Stimulated activated naive CD4-positive, alpha-beta T cell (primary cell): ENCODE measurements at regions not wholly inside any gene's neighbourhood (a gene's known extent, or its start where the extent isn't known, plus 50 kb on each side); places are given as distances from the start of the nearest gene placed in this dataset.
"Not testable (repeated sequence)": the region's sequence is repeated elsewhere in the genome, so short reads cannot be mapped to it uniquely, and the experiment has no call there.

Experiments used
- DNase-seq, 6 experiments: peaks; one replicate each; lab custom pipeline; 2025; lab: John Stamatoyannopoulos, UW

DNA sequence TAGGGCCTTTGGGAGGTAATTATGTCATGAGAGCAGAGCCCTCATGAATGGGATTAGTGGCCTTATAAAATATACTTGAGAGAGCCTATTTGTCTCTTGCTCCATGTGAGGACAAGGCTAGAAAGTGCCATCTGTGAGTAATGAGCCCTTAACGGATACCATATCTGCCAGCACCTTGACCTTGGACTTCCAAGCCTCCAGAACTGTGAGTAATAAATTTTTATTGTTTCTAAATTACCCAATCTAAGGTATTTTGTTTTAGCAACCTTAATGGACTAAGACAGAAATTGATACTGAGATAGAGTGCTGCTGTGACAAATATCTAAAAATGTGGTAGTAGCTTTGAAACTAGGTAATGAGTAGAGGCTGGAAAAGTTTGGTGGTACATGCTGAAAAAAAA is 285.0 kb upstream of the DIPK2B start:
- no peak for DNase-seq

DNA sequence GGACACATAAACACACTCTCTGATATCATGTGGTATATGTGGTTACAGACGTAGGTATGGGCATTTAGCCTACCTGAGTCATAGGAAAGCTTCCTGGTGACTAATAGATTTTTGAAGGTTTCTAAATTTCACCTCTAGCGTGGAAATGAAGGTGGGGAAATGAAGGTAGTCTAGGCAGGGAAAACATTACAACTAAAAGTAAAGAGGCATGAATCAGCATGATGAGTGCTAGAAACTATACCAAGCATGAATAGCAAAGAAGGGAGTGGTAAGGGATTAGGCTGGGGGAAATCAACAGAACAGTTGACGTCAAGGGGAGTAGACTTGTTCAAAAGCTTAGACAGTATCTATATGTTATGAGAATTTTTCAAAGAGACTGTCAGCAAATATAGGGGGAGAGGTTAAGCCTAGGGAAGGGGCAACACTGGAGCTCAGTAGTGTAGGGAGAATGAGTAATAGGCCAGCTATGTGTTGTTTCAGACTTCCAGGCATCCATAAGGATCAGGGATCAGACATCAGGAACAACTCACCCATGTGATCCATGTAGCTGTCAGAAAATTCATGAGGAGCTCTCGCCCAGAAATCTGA is 279.3 kb upstream of the DIPK2B start:
- no peak for DNase-seq

DNA sequence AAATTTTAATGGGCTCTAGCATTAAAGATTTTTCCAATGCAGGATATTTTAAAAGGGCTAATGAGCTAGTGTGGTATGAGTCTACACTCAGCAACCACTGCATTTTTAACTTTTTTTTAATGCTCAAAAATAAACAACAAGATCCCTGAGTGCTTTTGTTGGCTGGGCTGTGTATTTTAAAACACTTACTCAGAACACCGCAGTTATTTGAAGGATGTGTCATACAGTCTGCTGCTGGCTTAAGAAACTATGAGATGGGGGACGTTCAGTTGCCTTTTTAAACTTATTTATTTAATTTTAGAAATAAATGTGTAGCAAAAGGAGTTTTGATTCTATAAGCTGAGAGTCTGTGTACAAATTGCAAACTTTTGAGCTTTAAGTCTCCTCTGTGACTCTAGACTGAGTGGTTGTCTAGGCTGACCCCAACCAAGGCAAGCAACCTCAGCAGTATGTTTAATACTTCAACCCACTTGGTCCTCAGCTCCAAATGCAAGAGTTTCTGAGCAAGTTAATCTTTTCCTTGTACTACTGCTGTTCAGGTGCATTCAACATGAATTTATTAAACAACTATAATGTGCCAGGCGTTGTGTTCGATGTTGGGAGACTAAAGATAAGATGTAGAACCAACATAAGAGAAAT is 278.6 kb upstream of the DIPK2B start:
- DNase-seq, result no peak

DNA sequence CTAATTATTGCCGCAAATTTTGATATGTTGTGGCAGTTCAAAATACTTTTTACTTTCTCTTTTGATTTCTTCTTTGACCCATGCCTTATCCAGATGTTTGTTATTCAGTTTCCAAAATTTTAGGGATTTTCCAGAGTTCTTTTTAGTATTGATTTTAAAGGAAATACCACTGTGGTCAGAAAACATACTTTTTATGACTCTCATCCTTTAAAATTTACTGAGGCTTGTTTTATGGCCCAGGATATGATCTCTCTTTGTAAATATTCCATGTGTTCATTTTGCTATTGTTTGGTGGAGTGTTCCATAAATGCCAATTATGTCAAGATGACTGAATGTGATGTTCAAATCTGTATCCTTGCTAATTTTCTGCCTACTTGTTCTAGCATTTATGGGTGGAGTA is 272.3 kb upstream of the DIPK2B start:
- DNase-seq, result no peak

DNA sequence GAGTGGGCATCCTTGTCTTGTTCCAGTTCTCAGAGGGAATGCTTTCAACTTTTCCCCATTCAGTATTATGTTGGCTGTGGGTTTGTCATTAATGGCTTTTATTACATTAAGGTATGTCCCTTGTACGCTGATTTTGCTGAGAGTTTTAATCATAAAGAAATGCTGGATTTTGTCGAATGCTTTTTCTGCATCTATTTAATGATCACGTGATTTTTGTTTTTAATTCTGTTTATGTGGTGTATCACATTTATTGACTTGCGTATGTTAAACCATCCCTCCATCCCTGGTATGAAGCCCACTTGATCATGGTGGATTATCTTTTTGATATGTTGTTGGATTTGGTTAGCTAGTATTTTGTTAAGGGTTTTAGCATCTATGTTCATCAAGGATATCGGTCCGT is 266.9 kb upstream of the DIPK2B start:
- not testable (repeated sequence) for DNase-seq

DNA sequence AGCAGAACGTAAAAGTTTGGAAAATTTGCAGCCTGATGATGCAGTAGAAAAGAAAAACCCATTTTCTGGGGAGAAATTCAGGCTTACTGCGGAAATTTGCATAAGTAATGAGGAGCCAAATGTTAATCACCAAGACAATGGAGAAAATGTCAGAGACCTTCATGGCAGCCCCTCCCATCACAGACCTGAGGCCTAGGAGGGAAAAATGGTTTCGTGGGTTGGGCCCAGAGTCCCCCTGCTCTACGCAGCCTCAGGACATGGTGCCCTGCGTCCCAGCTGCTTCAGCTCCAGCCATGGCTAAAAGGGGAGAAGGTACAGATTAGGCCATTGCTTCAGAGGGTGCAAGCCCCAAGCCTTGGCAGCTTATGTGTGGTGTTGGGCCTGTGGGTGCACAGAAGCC is 255.1 kb upstream of the DIPK2B start:
- not testable (repeated sequence) for DNase-seq

DNA sequence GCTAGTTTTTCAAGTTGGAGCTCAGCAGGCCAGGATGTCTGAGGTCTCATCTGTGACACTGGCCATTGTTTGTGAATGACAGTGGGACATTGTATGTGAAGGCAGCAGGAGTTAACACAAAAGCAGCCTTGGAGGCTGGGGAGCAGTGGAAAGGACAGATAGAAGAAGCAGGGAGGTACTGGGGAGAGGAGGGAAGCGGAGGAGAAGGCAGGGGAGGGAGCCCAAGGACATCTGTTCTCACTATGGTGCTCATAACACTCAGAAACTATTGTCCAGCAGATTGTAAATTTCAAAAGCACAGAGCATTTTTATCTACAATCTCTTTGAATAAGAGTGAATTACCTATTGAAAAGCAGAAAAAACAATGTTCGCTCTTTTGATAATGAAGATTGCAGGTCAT is 253.6 kb upstream of the DIPK2B start:
- DNase-seq, result no peak

DNA sequence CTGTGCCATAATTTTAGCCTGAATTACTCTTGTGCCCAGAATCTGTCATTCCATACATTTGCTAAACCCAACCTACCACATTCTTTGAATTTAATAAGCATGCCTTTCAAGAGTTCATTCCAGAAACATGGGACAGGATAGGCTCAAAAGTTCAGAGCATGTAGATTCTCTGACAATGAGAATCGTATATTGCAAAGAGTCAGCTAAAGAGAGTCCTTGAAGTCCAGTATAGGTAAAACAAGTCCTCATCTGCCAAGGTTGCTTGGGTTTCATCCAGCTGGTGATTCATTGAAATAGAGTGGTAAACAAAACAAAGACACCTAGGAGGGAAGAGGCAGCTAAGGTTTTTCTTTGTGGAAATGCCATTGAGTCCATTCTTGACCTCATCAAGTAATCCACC is 249.3 kb upstream of the DIPK2B start:
- no peak for DNase-seq

DNA sequence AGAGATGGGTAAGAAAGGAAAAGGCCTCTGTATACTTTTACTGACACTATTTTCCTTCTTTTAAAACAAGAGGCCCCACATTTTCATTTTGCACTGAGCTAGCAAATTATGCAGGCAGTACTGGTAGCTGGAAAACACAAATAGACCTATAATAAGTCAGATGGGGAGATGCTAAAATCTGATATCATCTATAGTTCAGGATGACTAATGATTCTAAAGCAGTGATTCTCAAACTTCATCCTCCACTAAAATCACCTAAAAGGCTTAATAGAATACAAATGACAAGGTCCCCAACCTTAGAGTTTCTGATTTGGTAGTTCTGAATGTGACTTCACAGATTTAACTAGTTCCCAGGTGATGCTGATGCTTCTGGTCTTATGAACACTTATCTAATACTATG is 247.3 kb upstream of the DIPK2B start:
- DNase-seq, result no peak

DNA sequence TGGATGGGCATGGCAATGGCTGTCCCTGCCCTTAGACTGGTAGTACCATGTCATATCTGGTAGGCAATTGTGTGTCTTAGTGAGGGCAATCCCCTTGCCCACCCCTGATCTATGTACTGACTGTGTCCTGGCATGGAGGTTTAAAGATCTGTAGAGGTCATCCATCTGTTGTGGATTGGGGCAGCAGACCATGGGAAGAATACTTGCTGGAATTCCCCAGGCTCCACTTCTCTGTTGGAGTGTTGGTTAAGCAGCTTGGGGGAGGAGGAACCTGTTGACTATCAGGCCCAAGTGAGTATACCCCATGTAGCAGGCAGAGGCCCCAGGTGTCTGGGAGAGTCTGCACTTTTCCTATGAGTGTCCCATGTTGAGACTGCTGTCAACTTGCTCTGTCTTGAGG is 246.7 kb upstream of the DIPK2B start:
- DNase-seq, result no peak

DNA sequence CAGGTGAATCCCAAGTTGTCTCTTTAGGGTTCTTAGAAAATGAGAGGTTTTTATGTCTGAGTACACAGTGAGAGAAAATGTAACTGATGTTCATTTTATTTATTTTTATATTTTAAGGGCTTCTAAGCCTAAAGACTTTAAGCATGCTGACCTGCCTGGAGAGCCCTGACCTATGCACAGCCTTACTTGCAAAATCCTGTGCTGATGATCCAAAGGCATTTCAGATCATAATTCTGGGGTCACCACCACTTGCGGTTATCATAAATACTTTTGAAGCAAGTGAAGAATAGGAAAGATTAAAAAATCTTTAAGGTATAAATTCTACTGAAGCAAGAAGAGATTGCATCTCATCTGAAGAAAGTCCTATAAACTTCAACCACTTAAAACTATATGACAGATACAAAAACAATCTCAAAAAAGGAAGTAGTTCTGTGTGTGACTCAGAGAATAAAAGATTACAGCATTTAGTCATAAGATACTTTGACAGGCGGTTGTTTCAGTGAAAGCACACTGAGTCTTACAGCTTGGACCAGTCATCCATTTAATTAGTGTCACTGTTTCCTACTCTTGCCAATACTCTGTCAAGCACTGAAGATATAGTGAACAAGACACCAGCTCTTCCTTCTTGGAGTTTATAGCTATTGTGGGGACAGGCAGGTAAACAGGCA is 245.2 kb upstream of the DIPK2B start:
- no peak for DNase-seq

DNA sequence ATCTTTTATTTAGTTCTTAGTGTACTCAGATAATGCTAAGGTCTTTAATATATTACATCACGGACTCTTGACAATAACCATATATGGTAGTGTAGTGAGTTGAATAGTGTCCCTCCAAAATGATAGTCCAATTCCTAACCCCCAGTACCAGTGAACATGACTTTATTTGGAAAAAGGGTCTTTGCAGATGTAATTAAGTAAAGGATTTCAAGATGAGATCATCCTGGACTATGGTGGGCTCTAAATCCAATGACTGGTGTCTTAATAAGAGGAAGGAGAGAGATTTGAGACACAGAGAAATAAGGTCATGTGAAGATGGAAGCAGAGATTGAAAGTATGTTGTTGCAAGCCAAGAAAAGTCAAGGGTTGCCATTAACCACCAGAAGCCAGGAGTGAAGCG is 236.5 kb upstream of the DIPK2B start:
- no peak for DNase-seq

DNA sequence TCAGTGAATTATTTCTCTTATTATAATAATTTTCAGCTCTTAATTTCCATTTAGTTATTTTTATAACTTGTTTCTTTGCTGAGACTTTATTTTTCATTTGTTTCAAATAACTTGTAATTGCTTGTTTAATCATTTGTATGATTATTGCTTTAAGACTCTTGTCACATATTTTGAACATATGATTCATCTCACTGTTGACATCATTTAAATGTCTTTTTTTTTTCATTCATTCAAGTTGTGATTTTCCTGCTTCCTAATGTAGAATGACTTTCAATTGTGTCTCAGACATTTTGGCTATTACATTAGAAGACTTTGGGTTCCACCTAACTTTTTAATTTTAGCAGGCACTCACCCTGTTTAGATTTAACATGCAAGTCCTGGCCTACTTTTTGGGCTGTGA is 234.8 kb upstream of the DIPK2B start:
- no peak for DNase-seq

DNA sequence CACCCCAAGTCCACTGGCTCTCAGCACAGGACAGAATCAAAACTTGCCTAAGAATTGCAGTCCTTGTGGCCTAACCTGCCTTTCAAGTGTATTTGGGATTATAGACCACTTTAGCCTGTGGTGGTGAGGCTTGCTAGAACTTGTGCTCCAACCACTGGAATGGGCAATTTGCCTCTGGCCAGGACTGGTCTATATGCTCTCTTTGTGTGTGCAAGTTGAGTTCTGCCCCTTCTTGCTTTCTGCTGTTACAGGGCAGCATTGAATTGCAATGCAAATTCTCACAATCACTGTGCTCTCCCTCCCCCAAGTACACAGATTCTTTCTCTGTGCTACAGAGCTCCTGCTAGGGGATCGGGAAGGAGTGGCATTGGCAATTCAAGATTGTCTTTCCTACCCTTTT is 233.6 kb upstream of the DIPK2B start:
- DNase-seq, result no peak

DNA sequence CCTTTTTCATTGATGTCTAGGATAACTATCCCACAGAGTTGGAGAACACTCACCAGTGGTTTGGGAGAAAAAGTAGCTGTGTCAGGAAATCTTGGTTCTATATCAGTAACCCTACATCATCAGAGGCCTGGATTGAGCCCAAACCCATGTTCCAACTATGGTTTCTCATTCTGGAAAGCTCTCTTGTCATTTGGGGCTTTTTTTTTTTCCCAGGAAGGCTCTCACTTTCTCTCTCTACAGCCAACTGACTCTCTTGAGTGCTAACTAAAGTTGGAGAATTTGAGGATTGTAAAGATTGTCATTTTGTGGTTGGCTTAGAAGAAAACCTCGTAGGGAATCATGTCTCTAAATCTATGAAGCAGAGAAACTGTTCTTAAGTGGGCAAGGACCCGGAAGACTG is 228.2 kb upstream of the DIPK2B start:
- DNase-seq, result no peak

DNA sequence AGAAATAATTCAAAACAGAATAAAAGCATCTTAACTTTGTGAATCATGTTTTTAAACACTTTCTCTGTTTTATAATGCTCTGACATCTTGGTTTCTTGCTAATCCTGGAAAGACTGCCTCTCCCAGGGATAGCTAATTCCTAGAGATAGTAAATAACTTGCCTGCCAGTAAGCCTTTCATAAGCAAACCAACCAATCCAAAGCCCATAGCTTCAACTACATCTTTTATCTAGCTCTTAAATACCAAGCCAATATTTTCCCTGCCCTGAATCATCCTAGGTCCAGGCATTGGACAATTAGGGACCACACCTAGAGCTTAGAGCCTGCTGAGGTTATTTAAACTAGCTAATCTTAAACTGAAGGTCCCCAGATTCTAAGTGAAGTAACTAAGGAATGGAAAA is 223.7 kb upstream of the DIPK2B start:
- DNase-seq, result no peak

DNA sequence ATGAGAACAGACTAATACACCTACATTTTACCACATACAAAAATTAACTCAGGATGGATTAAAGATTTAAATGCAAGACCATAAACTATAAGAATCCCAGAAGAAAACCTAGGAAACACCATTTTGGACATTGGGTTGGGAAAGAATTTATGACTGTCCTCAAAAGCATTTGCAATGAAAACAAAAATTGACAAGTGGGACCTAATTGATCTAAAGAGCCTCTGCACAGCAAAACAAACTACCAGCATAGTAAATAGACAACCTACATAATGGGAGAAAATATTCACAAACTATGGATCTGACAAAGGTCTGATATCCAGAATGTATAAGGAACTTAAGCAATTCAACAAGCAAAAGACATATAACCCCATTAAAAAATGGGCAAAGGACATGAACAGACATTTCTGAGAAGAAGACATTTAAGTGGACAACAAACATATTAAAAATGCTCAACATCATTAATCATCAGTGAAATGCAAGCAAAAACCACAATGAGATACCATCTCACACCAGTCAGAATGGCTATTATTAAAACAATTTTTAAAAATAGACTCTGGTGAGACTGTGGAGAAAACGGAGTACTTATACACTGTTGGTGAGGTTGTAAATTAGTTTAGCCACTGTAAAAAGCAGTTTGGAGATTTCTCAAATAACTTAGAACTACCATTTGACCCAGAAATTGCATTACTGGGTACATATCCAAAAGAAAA is 221.7 kb upstream of the DIPK2B start:
- DNase-seq, result no peak

DNA sequence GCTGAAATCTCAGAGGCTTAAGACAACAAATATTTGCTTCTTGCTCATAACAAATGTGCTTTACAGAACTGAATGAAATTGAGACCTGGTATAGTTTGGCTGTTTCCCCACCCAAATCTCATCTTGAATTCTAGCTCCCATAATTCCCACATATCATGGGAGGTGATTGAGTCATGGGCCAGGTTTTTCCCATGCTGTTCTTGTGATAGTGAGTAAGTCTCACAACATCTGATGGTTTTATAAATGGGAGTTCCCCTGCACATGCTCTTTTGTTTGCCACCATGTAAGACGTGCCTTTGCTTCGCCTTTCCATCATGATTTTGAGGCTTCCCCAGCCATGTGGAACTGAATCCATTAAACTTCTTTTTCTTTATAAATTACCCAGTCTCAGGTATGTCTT is 221.1 kb upstream of the DIPK2B start:
- DNase-seq, result no peak

DNA sequence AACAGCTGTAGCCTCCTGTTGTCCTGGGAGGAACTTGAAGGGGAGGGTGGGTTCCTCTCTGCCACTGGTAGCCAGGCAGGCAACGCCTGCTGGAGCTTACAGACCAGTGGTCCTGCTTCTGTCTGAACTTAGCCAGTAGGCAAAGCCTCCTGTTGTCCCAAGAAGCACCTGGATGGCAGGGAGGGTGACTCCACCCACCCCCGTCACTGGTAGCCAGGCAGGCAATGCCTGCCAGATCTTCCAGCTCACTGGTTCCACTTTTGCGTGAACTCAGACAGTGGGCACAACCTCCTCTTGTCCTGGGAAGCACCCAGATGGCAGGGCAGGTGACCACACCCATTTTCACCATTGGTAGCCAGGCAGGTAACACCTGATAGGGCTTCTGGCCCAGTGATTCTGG is 203.5 kb upstream of the DIPK2B start:
- no peak for DNase-seq

DNA sequence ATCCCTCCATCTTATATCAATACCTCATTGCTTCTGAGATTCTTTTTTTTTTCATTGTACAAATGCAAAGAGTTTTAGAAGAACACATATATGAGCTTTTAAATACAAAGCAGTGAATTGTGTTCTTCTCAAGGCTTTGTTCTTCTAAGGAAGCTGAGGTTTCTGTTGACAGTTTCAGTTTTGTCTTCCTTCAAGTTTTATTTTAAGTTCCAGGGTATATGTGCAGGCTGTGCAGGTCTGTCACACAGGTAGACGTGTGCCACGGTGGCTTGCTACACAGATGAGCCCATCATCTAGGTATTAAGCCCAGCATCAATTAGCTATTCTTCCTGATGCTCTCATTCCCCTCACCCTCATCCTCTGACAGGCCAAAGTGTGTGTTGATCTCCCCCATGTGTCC is 201.2 kb upstream of the DIPK2B start:
- DNase-seq, result no peak

DNA sequence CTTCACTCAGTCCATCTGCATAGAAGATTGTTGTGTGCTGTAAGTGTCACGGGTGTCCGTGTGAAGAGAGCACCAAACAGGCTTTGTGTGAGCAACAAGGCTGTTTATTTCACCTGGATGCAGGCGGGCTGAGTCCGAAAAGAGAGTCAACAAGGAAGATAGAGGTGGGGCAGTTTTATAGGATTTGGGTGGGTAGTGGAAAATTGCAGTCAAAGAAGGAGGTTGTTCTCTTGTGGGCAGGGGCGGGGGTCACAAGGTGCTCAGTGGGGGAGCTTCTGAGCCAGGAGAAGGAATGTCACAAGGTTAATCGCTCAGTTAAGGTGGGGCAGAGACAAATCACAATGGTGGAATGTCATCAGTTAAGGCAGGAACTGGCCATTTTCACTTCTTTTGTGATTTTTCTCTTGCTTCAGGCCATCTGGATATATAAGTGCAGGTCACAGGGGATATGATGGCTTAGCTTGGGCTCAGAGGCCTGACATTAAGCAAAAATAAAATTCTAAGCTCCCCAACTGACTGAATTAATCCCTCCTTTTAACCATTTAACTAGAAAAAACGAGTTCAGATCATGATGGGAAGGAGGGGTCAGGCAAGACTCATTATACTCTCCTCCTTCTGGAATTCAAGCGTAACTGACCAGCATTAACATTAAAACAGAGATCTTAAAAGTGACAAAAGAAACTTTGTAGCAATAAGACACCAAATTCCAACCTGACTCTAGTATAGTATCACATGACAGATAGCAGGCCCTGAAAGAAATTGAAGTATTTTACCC is 200.5 kb upstream of the DIPK2B start:
- not testable (repeated sequence) for DNase-seq

DNA sequence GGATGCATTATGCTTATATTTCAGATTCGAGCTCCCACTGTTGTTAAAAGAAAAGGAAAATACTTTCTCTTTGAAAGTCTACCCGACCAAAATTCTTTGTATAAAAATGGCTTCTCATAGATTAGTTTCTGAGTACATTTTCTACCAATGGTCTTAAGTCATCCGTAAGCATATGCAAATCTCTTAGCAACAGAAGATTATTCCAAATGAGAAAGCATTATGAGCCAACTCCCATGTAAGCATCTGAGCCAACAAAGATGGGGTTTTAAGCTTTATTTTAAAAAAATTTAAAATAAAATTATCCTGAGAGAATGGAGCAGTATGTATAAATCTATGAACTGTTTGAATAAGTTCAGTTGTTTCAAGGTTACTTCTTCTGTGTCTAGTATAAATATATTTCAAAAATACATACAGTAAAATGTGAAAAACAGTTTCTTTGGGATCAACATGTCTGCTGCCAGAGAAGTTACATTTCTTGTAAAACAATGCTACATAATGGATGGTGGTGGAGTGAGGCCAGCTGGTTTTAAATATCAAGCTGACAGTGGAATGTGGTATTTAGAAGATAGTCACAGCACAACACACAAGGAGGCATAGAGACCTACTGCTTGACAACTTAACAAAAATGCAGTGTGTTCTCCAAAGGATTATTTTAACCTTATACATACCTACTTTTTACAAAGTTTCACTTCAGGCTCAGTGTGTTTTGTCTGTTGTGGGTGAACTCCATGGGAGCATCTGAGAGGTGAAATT is 199.5 kb upstream of the DIPK2B start:
- no peak for DNase-seq
